Esophagus squamous epithelium (tissue), 5 donors: ENCODE measurements at regions not wholly inside any gene's neighbourhood (a gene's known extent, or its start where the extent isn't known, plus 50 kb on each side); places are given as distances from the start of the nearest gene placed in this dataset.

Source experiments
- DNase-seq: peaks from one replicate; lab custom pipeline; 2025; lab: John Stamatoyannopoulos, UW
- H3K27ac ChIP-seq, 4 donors: fragments of 200-600 bp; sonication (generic); one replicate each; pipeline ENCODE4 v1.5.1; 2016 to 2019; ENCODE audit warnings: mild to moderate bottlenecking in 1 of 4
- H3K27me3 ChIP-seq, 4 donors: fragments of 200-600 bp; sonication (generic); 1 replicate in 3 of 4; 2 replicates in 1 of 4; pipeline versions ENCODE4 v1.5.1 to v1.6.0; 2017 to 2021; ENCODE audit warnings: antibody characterized with exemption in 1 of 4
- H3K36me3 ChIP-seq, 3 donors: fragments of 200-600 bp; sonication (generic); one replicate each; pipeline ENCODE4 v1.5.1; 2016 to 2019
- H3K4me1 ChIP-seq, 3 donors: fragments of 200-600 bp; sonication (generic); one replicate each; pipeline ENCODE4 v1.5.1; 2017 to 2019
- H3K4me3 ChIP-seq, 4 donors: fragments of 200-600 bp; sonication (generic); 1 replicate in 3 of 4; 2 replicates in 1 of 4; pipeline ENCODE4 v1.5.1; 2016 to 2019; ENCODE audit warnings: mild to moderate bottlenecking in 2 of 4, moderate library complexity in 1 of 4
- H3K9me3 ChIP-seq, 3 donors: fragments of 200-600 bp; sonication (generic); one replicate each; pipeline ENCODE4 v1.5.1; 2016 to 2019
- POLR2A ChIP-seq, 4 donors: fragments of 450-650 bp; IDR thresholded peaks; one replicate each; pipeline ENCODE4 v1.6.1; 2017; ENCODE audit warnings: antibody characterized with exemption in 4 of 4, mild to moderate bottlenecking in 4 of 4, moderate library complexity in 3 of 4
- WGBS, 2 donors: methylation state at CpG; one replicate each; pipeline ENCODE4 v1.1.5; 2018; 5-methylcytosine and 5-hydroxymethylcytosine counted together
- intact Hi-C: fragments of 100-400 bp; cut with DNase I; formaldehyde crosslinking; loops from one replicate; pipeline ENCODE4 v1.15.0; 2022
- TF ChIP-seq, protein P1 (sequence below), 6 experiments: fragments of 450-650 bp in 4 of 6; fragments of 200-600 bp in 2 of 6; sonication (generic) in 2 of 6; IDR thresholded peaks; one replicate each; pipeline ENCODE4 v1.5.1; 2016 to 2019; ENCODE audit warnings: antibody characterized with exemption in 6 of 6, mild to moderate bottlenecking in 4 of 6, moderate library complexity in 4 of 6
- donor health status: DM: yes; HTN: yes; CAD: no.

DNA sequence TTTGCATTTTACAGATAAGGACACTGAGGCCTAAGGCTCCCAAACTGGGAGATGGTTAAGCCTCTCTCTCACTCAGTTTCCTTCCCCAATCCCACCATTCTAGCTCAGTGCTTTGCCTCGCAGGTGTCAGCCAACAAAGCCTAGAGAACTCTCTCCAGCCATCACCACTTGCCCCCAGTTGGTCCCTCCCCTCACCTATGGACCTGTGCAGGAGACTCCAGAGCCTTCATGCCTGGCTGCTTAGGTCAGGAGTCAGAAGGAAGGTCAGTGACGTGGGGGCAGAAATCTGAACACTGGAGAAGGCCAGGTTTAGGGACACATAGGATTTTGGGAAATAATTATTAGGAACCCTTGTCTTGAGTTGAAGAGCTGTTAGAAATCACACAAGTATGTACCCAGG, 295.3 kb downstream of the PTPRU start:
- Histone ChIP-seq H3K4me1 (no peaks in the 10 kb centered on the region), H3K4me3 (no peak overlapping the region), H3K36me3 (no peaks in the 10 kb centered on the region), H3K27me3 (peaks cover 0 to 23% (median 0%) of the 10 kb centered on the region in 4 donors), H3K9me3 (peaks cover 0 to 12% (median 0%) of the 10 kb centered on the region in 3 donors), H3K27ac (no peak overlapping the region)
- no peak for DNase-seq
- intact Hi-C loops = no loop called here
- TF ChIP-seq, protein P1, sequence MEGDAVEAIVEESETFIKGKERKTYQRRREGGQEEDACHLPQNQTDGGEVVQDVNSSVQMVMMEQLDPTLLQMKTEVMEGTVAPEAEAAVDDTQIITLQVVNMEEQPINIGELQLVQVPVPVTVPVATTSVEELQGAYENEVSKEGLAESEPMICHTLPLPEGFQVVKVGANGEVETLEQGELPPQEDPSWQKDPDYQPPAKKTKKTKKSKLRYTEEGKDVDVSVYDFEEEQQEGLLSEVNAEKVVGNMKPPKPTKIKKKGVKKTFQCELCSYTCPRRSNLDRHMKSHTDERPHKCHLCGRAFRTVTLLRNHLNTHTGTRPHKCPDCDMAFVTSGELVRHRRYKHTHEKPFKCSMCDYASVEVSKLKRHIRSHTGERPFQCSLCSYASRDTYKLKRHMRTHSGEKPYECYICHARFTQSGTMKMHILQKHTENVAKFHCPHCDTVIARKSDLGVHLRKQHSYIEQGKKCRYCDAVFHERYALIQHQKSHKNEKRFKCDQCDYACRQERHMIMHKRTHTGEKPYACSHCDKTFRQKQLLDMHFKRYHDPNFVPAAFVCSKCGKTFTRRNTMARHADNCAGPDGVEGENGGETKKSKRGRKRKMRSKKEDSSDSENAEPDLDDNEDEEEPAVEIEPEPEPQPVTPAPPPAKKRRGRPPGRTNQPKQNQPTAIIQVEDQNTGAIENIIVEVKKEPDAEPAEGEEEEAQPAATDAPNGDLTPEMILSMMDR (IDR thresholded peaks at IDR 0.05) = no peak
- no peak for TF ChIP-seq POLR2A (IDR thresholded peaks at IDR 0.05)
- 63 to 73% methylated on average over 1 of the region's 2 CpGs for WGBS, 2 donors

DNA sequence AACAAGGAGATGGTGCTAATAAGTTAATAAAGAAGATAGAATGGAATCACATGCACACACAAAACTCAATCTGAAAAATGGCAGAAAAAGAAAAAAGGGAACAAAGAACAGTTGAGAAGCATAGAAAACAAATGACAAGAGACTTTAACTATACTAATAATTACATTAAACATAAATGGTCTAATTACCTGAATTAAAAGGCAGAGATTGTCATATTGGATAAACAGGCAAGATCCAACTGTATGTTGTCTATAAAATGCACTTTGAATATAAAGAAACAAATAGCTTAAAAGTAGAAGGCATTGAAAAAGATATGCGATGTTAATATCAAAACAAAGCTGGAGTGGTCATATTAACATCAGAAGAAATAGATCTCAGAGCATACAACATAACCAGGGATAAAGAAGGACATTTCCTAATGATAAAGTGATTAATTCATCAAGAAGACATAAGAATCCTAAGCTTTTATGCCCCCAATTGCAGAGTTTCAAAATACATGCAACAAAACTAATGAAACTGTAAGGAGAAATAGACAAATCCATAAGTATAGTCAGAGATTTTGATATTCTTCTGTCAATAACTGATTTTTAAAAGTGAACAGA, 293.5 kb downstream of the PTPRU start:
- intact Hi-C loops = no loop called here
- no peak for DNase-seq
- Histone ChIP-seq H3K36me3 (no peaks in the 10 kb centered on the region), H3K9me3 (peaks cover 0 to 12% (median 0%) of the 10 kb centered on the region in 3 donors), H3K27me3 (peaks cover 0 to 32% (median 0%) of the 10 kb centered on the region in 4 donors), H3K27ac (no peak overlapping the region), H3K4me1 (no peaks in the 10 kb centered on the region), H3K4me3 (no peak overlapping the region)
- 71 to 81% methylated on average over 1 of the region's 1 CpG for WGBS, 2 donors
- TF ChIP-seq POLR2A (IDR thresholded peaks at IDR 0.05) = no peak
- TF ChIP-seq, protein P1 (IDR thresholded peaks at IDR 0.05) = no peak

DNA sequence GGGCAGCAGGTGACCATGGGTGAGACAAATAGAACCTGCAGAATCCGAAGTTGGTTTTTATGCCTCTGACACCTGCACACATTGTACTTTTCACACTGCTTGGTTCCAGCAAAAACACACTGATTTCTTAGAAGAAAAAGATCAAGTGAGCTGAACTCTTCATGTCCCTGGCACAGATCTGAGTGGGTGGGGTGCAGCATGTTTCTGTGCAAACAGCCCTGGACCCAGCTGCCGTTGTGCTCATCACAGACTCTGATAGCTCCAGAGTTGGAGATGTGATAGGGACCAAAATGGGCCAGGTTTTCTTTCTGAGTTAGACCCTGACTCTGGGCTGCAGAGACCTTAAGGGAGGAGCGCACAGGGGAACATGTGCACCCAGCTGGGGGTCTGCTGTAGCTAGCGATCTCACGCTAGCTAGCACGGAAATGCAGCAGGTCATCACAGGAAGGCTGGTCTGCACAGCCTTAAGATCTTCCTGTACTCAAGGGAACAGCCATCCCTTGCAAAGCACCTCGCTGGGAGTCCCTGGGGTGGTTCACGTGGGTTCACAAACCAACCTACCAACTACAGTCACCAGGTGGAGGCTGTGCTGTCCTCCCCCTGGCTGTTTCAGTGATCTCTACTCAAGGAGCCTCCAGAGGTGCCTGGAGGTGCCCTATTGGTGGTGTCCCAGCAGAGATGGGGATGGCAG, 291.1 kb downstream of the PTPRU start:
- Histone ChIP-seq H3K27ac (no peak overlapping the region), H3K27me3 (peaks cover 0 to 42% (median 0%) of the 10 kb centered on the region in 4 donors), H3K4me3 (no peak overlapping the region), H3K4me1 (no peaks in the 10 kb centered on the region), H3K9me3 (peaks cover 0 to 12% (median 0%) of the 10 kb centered on the region in 3 donors), H3K36me3 (no peaks in the 10 kb centered on the region)
- no peak for DNase-seq
- TF ChIP-seq, protein P1 (IDR thresholded peaks at IDR 0.05) = no peak
- WGBS, 2 donors = 50 to 53% methylated on average over 2 to 6 of the region's 8 CpGs
- intact Hi-C loops = no loop called here

DNA sequence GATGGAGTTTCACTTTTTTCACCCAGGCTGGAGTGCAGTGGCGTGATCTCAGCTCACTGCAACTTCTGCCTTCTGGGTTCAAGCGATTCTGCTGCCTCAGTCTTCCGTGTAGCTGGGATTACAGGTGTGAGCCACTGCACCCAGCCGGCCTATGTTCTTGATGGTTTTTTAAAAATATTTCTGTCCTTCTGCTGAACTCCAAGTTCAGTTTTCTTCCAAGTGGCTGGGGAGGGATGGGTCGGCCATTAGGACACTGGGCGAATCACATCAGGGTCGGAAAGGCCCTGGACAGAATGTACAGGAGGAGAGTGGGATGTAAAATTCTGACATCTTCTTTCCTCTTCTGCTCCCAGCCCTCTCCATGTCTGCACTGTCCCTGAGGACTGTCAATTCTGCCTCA, 289.6 kb downstream of the PTPRU start:
- no peak overlapping the region for H3K4me3 ChIP-seq
- H3K27me3 ChIP-seq = peaks cover 0 to 57% (median 0%) of the 10 kb centered on the region in 4 donors
- TF ChIP-seq, protein P1 (IDR thresholded peaks at IDR 0.05) = no peak
- no peak for TF ChIP-seq POLR2A (IDR thresholded peaks at IDR 0.05)
- 76 to 84% methylated on average over 7 of the region's 7 CpGs for WGBS, 2 donors
- intact Hi-C loops = no loop called here
- no peak for DNase-seq
- H3K27ac ChIP-seq = no peak overlapping the region
- H3K36me3 ChIP-seq = no peaks in the 10 kb centered on the region
- H3K9me3 ChIP-seq = peaks cover 0 to 12% (median 0%) of the 10 kb centered on the region in 3 donors
- no peaks in the 10 kb centered on the region for H3K4me1 ChIP-seq
